ENCODE measurements at regions not wholly inside any gene's neighbourhood (a gene's known extent, or its start where the extent isn't known, plus 50 kb on each side); places are given as distances from the start of the nearest gene placed in this dataset.

DNA sequence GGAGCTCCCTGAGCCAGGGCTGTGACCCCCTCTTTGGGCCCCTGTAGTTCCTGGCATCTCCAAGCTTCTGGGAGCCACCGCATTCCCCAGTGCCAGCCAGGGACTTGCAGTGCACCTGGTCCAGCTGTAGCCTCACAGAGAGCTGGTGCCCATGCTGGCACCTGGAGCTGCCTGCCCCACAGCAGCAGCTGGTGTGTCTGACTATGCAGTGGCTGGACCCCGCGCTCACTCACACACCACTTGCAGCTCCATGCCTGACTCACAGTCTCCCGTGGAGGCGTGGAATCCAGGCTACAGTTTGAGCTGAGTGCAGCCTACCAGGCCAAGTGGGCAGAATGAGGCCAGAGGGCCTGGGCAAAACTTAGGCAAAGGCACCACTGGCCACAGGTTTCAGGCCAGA lies 102.2 kb upstream of the NAMPT start:
- TF ChIP-seq, protein P1, sequence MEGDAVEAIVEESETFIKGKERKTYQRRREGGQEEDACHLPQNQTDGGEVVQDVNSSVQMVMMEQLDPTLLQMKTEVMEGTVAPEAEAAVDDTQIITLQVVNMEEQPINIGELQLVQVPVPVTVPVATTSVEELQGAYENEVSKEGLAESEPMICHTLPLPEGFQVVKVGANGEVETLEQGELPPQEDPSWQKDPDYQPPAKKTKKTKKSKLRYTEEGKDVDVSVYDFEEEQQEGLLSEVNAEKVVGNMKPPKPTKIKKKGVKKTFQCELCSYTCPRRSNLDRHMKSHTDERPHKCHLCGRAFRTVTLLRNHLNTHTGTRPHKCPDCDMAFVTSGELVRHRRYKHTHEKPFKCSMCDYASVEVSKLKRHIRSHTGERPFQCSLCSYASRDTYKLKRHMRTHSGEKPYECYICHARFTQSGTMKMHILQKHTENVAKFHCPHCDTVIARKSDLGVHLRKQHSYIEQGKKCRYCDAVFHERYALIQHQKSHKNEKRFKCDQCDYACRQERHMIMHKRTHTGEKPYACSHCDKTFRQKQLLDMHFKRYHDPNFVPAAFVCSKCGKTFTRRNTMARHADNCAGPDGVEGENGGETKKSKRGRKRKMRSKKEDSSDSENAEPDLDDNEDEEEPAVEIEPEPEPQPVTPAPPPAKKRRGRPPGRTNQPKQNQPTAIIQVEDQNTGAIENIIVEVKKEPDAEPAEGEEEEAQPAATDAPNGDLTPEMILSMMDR (IDR thresholded peaks at IDR 0.05): no peak
- no peak for TF ChIP-seq EZH2 (IDR thresholded peaks at IDR 0.05; ENCODE audit: borderline replicate concordance, insufficient read depth, low read depth, low read length, poor library complexity, severe bottlenecking)
